Fibroblast of the aortic adventitia (primary cell): ENCODE measurements at regions not wholly inside any gene's neighbourhood (a gene's known extent, or its start where the extent isn't known, plus 50 kb on each side); places are given as distances from the start of the nearest gene placed in this dataset.
"Not testable (repeated sequence)": the region's sequence is repeated elsewhere in the genome, so short reads cannot be mapped to it uniquely, and the experiment has no call there.

Experiments used
- DNase-seq: peaks from one replicate; pipeline ENCODE4 v3.0.0-alpha.2; 2010; ENCODE audit warnings: low read depth
- H3K4me3 ChIP-seq: 2 replicates; pipeline ENCODE4 v1.5.1; 2011; ENCODE audit warnings: low read depth, mild to moderate bottlenecking, control low read depth, low read length, moderate library complexity
- TF ChIP-seq, protein P1 (sequence below): IDR thresholded peaks from 2 replicates; pipeline ENCODE4 v1.5.1; 2011; ENCODE audit warnings: mild to moderate bottlenecking, low read length, control low read depth, inconsistent platforms; ENCODE audit not compliant: insufficient read depth

DNA sequence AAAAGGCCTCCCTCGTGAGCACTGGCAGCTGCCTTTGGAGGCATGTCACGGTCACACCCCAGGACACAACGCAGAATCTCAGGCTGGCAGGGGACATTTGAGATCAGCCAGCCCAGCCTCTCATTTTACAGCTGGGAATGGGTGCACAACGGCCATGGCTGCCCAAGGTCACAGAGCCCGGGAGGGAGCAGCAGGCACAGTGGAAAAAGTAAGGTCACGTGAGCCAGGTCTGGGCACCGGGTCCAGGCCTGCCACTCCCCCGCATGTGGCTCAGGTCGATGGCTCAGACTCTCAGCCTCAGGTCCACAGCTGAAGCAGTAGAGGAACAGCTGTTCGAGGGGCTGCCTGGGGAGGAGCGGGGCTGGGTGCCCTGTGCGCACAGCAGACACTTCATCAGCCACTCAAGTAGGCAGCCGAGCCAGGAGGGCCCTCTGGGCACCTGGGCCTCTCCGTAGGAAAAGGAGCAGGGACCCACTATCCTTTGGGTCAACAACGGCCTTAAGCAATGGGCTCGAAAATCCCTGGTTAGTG lies 260.6 kb downstream of the GOLGA6L6 start:
- no peak overlapping the region for H3K4me3 ChIP-seq
- TF ChIP-seq, protein P1, sequence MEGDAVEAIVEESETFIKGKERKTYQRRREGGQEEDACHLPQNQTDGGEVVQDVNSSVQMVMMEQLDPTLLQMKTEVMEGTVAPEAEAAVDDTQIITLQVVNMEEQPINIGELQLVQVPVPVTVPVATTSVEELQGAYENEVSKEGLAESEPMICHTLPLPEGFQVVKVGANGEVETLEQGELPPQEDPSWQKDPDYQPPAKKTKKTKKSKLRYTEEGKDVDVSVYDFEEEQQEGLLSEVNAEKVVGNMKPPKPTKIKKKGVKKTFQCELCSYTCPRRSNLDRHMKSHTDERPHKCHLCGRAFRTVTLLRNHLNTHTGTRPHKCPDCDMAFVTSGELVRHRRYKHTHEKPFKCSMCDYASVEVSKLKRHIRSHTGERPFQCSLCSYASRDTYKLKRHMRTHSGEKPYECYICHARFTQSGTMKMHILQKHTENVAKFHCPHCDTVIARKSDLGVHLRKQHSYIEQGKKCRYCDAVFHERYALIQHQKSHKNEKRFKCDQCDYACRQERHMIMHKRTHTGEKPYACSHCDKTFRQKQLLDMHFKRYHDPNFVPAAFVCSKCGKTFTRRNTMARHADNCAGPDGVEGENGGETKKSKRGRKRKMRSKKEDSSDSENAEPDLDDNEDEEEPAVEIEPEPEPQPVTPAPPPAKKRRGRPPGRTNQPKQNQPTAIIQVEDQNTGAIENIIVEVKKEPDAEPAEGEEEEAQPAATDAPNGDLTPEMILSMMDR = no peak
- DNase-seq = no peak

DNA sequence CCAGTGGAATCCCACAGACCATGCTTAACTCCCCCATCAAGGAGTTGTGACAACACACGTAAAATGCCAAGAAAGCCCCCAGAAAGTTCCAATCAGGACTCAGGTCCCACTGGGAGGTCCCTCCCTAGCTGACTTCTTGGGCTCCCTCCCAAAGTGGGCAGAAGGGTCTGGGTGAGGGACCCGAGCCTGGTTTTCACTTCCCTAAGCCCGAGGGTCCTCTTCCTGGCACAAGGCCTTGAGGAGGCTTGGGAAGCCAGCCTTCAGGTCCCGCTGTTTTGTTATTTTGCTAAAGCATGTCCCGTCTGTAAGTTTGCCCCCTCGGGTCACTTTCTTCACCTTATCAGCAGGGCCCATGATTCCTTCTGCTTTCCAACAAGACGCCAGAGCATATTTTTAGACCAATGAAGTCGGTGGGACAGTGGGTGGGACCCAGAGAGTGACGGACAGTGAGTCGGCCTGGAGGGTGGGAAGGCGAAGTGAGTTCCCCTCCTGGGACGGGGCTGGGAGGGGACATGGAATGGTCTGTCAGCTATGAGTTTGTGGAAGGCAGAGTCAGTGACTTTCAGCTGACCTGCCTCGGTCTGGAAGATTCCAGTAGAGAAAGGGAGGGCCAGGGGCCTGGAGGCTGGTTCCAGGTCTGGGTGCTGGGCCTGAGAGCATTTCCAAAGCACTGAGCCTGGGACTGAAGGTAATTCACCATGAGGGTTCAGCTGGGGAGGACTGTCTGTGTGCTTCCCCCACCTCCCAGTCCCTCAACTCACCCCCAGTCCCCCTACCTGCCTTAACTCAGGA lies 261.3 kb downstream of the GOLGA6L6 start:
- not testable (repeated sequence) for H3K4me3 ChIP-seq, DNase-seq

DNA sequence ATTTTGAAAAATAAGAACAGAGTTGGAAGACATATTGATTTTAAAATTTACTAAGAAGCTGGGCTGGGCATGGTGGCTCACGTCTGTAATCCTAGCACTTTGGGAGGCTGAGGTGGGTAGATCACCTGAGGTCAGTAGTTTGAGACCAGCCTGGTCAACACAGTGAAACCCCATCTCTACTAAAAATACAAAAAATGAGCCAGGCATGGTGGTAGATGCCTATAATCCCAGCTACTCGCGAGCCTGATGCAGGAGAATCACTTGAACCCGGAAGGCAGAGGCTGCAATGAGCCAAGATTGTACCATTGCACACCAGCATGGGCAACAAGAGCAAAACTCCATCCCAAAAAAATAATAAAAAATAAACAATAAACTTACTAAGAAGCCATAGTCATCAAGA lies 262.5 kb downstream of the GOLGA6L6 start:
- not testable (repeated sequence) for H3K4me3 ChIP-seq, DNase-seq

DNA sequence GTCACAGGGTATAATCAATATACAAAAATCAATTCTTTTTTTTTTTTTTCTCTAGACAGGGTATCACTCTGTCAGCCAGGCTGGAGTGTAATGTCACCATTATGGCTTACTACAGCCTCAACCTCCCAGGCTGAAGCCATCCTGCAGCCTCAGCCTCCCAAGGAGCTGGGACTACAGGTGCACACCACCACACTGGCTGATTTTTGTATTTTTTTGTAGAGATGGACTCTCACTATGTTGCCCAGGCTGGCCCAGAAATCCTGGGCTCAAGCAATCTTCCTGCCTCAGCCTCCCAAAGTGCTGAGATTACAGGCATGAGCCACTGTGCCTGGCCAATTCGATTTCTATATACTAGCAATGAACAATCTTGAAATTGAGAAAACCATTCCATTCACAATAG lies 263.2 kb downstream of the GOLGA6L6 start:
- not testable (repeated sequence) for H3K4me3 ChIP-seq, DNase-seq

DNA sequence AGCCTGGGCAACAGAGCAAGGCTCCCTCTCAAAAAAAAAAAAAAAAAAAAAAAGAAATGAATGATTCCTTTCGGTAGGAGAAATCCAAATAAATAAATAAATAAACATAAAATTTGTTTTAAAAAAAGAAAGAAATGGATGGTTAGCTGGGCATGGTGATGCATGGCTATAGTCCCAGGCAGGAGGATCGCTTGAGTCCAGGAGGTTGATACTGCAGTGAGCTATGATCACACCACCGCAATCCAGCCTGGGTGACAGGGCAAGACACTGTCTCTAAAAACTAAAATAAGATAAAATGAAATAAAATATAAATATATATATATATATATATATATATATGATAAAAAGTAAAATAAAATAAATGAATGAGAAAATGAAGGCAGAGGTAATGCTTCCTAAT lies 264.1 kb downstream of the GOLGA6L6 start:
- H3K4me3 ChIP-seq, DNase-seq: not testable (repeated sequence)

DNA sequence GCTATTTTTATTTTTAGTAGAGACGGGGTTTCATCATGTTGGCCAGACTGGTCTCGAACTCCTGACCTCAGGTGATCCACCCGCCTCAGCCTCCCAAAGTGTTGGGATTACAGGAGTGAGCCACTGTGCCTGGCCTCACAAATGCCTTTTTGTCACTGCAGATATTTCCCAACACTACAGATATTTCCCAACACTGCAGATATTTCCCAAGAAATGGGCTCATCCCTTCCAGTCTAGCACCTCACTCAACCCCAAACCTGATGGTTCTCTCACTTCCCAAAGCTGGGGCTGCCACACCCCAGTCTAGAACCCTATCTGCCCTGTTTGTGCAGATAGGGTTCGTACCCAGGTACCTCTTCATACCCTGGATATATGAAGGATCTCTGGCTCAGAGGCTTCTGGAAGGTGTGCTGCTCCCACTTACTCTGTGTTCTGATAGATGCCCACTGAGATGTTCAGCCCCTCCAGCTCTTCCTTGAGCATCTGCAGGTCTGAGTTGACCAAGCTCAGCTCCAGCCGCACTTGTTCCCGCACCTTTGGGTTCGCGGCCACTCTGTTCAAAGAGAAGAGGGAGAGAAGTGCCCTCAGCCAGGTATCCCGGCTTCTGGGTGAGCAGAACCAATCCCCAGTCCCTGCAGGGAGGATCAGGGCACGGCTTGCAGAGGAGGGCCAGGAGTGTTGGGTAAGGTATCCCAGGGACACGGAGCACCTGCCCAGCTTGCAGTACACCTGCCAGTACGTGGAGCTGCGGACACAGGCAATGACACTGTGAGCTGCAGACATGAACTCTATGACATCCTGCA lies 265.1 kb downstream of the GOLGA6L6 start:
- H3K4me3 ChIP-seq, DNase-seq: not testable (repeated sequence)

DNA sequence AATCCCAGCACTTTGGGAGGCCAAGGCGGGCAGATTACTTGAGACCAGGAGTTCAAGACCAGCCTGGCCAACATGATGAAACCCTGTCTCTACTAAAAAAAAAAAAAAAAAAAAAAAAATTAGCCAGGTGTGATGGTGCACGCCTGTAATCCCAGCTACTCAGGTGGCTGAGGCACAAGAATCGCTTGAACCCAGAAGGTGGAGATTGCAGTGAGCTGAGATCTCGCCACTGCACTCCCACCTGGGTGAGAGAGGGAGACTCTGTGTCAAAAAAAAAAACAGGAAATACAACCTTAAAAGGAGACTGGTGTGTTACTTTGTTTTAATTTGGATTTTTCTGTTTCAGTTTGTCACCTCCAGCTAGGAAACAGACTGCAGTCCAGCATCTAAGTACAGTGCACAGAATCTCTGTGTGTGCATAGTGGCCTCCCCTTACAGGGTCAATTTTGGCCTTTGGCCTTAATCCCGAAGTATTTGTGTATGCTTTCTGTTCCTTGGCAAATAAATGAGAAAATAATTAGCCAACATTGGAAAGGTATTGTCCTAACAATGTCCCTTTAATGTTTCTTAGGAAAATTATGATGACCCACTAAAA lies 266.1 kb downstream of the GOLGA6L6 start:
- H3K4me3 ChIP-seq, DNase-seq: not testable (repeated sequence)

DNA sequence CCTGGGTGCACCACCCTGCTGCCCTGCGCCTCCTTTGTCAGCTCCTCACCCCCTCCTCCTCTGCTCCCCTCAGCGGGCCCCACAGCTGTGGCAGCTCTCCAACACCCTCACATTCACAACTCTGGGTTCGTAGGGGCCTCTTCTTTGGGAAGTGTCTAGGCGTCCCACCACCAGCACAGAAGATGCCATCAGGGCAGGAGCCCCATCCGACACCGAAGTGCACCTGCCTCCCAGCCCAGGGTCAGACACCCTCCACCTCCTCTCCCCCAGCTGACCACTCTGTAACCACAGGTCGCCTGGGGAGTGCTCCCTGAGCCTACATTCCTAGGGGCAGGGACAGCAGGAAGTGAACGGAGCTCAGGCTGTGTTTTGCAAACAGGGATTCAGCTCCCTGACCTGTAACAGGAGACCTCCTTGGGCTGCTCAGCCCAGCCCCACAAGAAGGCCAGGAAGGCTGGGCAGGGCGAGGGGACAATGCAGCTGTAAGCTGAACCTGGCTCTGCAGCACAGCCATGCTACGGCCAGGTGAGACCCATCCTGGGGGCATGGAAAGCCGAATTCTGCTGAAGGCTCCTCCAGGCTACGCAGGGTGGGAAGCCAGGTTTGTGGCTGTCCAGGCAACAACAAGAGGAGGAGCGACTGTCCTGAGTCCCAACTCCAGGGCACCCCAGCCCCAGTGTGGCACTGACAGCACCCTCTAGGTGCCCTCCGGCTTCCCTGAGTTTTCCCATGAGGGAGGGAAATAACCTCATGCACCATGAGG lies 269.0 kb downstream of the GOLGA6L6 start:
- H3K4me3 ChIP-seq = no peak overlapping the region
- no peak for DNase-seq
- TF ChIP-seq, protein P1 = no peak

DNA sequence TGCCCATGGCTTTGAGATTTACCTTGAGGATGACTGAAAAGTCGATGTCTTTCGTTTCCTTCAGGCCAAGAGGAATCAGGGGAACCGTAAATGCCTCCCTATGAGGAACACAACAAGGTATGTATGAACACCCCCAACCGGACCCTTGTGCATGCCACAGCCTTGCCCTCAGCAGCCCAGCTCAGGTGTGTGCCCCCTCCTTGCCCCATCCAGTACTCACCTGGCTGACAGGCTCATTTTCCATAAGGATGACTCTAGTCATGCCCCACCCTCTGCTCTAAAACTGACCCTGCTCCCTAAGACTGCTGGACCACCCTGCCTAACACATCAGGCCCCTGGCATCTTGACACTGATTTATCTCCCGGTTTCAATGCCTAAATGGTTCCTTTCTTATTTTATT lies 270.0 kb downstream of the GOLGA6L6 start:
- TF ChIP-seq, protein P1 = no peak
- no peak for DNase-seq
- no peak overlapping the region for H3K4me3 ChIP-seq

DNA sequence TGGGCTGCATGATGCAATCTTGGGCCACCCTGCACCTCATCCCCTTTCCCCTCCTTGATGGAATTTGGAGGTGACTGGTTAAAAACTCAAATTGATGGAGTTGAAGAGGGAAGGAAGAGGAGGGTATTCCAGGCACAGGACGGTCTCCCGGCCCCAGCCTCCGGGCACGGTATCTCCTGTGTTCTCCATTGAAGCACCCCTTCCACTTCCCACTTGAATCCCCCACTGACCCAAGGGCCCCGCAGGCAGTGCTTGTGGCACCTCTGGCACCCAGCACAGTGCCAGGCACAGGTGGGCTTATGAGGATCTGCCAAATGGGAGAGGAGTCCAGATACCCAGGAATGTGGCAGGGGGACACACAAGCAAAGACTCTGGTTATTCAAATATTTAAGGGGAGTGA lies 271.6 kb downstream of the GOLGA6L6 start:
- DNase-seq, H3K4me3 ChIP-seq: not testable (repeated sequence)

DNA sequence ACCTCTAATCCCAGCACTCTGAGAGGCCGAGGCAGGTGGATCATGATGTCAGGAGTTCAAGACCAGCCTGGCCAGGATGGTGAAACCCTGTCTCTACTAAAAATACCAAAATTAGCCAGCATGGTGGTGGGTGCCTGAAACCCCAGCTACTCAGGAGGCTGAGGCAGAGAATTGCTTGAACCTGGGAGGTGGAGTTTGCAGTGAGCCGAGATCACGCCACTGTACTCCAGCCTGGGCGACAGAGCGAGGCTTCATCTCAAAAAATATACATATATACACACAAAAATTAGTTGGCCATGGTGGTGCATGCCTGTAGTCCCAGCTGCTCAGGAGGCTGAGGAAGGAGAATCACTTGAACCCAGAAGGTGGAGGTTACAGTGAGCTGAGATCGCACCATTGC lies 273.6 kb downstream of the GOLGA6L6 start:
- DNase-seq, H3K4me3 ChIP-seq: not testable (repeated sequence)

DNA sequence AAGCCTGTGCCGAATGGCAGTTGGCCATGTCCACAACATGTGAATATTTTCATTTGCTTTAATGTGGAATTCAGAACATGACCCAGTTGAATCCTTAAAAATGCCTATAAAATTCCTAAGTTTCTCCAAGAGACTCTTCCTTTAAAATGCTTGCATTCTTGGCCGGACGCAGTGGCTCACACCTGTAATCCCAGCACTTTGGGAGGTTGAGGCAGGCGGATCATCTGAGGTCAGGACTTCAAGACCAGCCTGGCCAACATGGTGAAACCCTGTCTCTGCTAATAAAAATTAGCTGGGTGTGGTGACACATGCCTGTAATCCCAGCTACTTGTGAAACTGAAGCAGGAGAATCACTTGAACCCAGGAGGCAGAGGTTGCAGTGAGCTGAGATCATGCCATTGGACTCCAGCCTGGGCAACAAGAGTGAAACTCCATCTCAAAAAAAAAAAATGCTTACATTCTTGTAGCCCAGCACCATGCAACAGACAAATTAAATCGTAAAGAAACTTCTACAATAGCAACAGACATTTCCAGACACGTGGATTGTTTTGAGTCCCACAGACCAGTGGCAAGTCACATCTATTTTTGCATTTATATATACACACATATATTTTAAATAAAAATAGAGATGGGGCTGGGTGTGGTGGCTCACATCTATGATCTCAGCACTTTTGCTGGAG lies 274.4 kb downstream of the GOLGA6L6 start:
- not testable (repeated sequence) for DNase-seq, H3K4me3 ChIP-seq

DNA sequence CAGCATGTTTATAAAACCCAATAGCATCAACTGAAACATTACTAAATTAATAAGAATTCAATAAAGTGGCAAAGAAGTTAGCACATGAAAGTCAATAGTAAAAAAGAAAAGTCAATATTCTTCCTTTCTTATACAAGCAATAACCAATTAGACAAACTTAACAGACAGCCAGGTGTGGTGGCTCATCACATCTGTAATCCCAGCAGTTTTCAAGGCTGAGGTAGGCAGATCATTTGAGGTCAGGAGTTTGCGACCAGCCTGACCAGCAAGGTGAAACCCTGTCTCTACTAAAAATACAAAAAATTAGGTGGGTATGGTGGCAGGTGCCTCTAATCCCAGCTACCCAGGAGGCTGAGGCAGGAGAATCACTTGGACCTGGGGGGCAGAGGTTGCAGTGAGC lies 275.9 kb downstream of the GOLGA6L6 start:
- not testable (repeated sequence) for DNase-seq, H3K4me3 ChIP-seq
